GM21528 (cell line): ENCODE measurements at regions not wholly inside any gene's neighbourhood (a gene's known extent, or its start where the extent isn't known, plus 50 kb on each side); places are given as distances from the start of the nearest gene placed in this dataset.
A peak's percentile ranks its signal among the peaks of the same experiment; 100 is the strongest.

Experiments used
- ATAC-seq: cut with Tn5 transposase; IDR thresholded peaks from one replicate; pipeline ENCODE4 v1.9.1; 2021; ENCODE audit warnings: mild to moderate bottlenecking, moderate library complexity; ENCODE audit not compliant: unreplicated experiment, low FRiP score

- no peak for ATAC-seq
Observed at GRCh38 chr13:78370231-78370630, 233.1 kb downstream of the POU4F1 start.

GRCh38 chr13:78364711-78365110, 238.6 kb downstream of the POU4F1 start:
- no peak for ATAC-seq

- peak; percentile 82 for ATAC-seq
Observed at GRCh38 chr13:78341032-78341431, 262.3 kb downstream of the POU4F1 start.

GRCh38 chr13:78339927-78340326, 263.4 kb downstream of the POU4F1 start:
- no peak for ATAC-seq

GRCh38 chr13:78334059-78334458, 269.3 kb downstream of the POU4F1 start:
- ATAC-seq, result no peak

- ATAC-seq, result no peak
Observed at GRCh38 chr13:78326633-78327032, 276.7 kb downstream of the POU4F1 start.

GRCh38 chr13:78325585-78325984, 277.8 kb downstream of the POU4F1 start:
- ATAC-seq, result no peak

- no peak for ATAC-seq
Observed at GRCh38 chr13:78323848-78324247, 279.5 kb downstream of the POU4F1 start.

- no peak for ATAC-seq
Observed at GRCh38 chr13:78323040-78323439, 280.3 kb downstream of the POU4F1 start.

GRCh38 chr13:78319101-78319627, 284.2 kb downstream of the POU4F1 start:
- no peak for ATAC-seq

GRCh38 chr13:78317030-78317429, 286.3 kb downstream of the POU4F1 start:
- no peak for ATAC-seq

- peak; percentile 68 for ATAC-seq
Observed at GRCh38 chr13:78309497-78310180, 293.7 kb downstream of the POU4F1 start.

GRCh38 chr13:78306519-78307206, 296.7 kb downstream of the POU4F1 start:
- ATAC-seq, result no peak

- no peak for ATAC-seq
Observed at GRCh38 chr13:78305171-78305570, 298.2 kb downstream of the POU4F1 start.

- peak; percentile 75 for ATAC-seq
Observed at GRCh38 chr13:78299832-78300623, 303.3 kb downstream of the POU4F1 start.

- ATAC-seq, result no peak
Observed at GRCh38 chr13:78298657-78299056, 304.7 kb downstream of the POU4F1 start.

- no peak for ATAC-seq
Observed at GRCh38 chr13:78286748-78287147, 316.6 kb downstream of the POU4F1 start.

GRCh38 chr13:78265098-78265497, 338.3 kb downstream of the POU4F1 start:
- no peak for ATAC-seq

GRCh38 chr13:78258304-78258703, 339.7 kb upstream of the EDNRB start:
- ATAC-seq, result no peak

GRCh38 chr13:78256484-78256883, 337.9 kb upstream of the EDNRB start:
- ATAC-seq, result no peak

- no peak for ATAC-seq
Observed at GRCh38 chr13:78254113-78254512, 335.5 kb upstream of the EDNRB start.
